ENCODE measurements at regions not wholly inside any gene's neighbourhood (a gene's known extent, or its start where the extent isn't known, plus 50 kb on each side); places are given as distances from the start of the nearest gene placed in this dataset.

GRCh38 chr21:36542312-36543101 is 62.6 kb upstream of the CLDN14 start:
- no peak overlapping the region for H3K27ac Mint-ChIP-seq
- no peaks in the 10 kb centered on the region for H3K9me3 Mint-ChIP-seq
- H3K36me3 ChIP-seq (ENCODE audit: insufficient read depth): no peaks in the 10 kb centered on the region
- H3F3A ChIP-seq (replicated peaks; ENCODE audit: low read depth): 0 out of 2 replicates have a peak, but pooled peaks cover 6% of the 10 kb centered on the region
- H3K4me1 ChIP-seq (ENCODE audit: insufficient read depth): peaks cover 13% of the 10 kb centered on the region
- H3K27me3 ChIP-seq (ENCODE audit: insufficient read depth): peaks cover 4% of the 10 kb centered on the region; the same call in 1 of the 2 replicates
- peaks cover 7% of the 10 kb centered on the region for H3K27me3 Mint-ChIP-seq (ENCODE audit: insufficient read depth, low read depth, poor library complexity)
- peak overlapping the region; percentile 35; the same call in 2 of the 3 replicates for H3K4me3 Mint-ChIP-seq
- H4K20me1 ChIP-seq (replicated peaks; ENCODE audit: insufficient read depth): no peaks in the 10 kb centered on the region
- TF ChIP-seq JUNB (IDR thresholded peaks at IDR 0.05; ENCODE audit: unreplicated experiment) (no peak), CTCF (conservative IDR thresholded peaks at IDR 0.05; ENCODE audit: low read depth in 2 of 2) (peak; percentile 26 to 45; a peak in 3 of 4 replicates)
- DNase-seq (ENCODE audit: low spot score) (peak; percentile 85), ATAC-seq (peak; percentile 87)
- H3K79me2 ChIP-seq (replicated peaks; ENCODE audit: insufficient read depth): no peaks in the 10 kb centered on the region
- no peaks in the 10 kb centered on the region for H3K9me2 ChIP-seq (ENCODE audit: insufficient read depth)
- H3K36me3 Mint-ChIP-seq (ENCODE audit: low read depth): no peaks in the 10 kb centered on the region
- peak overlapping the region; percentile 96 for H2AFZ ChIP-seq
- peak overlapping the region; percentile 42; the same call in 1 of the 2 replicates for H3K4me3 ChIP-seq
- H3K27ac ChIP-seq (ENCODE audit: low read depth): no peak overlapping the region
- H3K4me2 ChIP-seq: peak overlapping the region; percentile 73
- peaks cover 14% of the 10 kb centered on the region for H3K4me1 Mint-ChIP-seq

GRCh38 chr21:36543924-36544323 is 64.0 kb upstream of the CLDN14 start:
- peaks cover 4% of the 10 kb centered on the region; the same call in 1 of the 2 replicates for H3K27me3 ChIP-seq (ENCODE audit: insufficient read depth)
- H2AFZ ChIP-seq: no peak overlapping the region; the same call in 1 of the 2 replicates
- no peaks in the 10 kb centered on the region for H3K9me3 Mint-ChIP-seq
- no peak for ATAC-seq
- no peak overlapping the region for H3K27ac Mint-ChIP-seq
- no peak overlapping the region for H3K4me3 Mint-ChIP-seq
- H3K79me2 ChIP-seq (replicated peaks; ENCODE audit: insufficient read depth): no peaks in the 10 kb centered on the region
- H3K4me2 ChIP-seq: no peak overlapping the region
- no peaks in the 10 kb centered on the region for H3K36me3 Mint-ChIP-seq (ENCODE audit: low read depth)
- no peaks in the 10 kb centered on the region for H3K36me3 ChIP-seq (ENCODE audit: insufficient read depth)
- H3K27ac ChIP-seq (ENCODE audit: low read depth): no peak overlapping the region
- H3K4me1 Mint-ChIP-seq: peaks cover 14% of the 10 kb centered on the region
- no peaks in the 10 kb centered on the region for H4K20me1 ChIP-seq (replicated peaks; ENCODE audit: insufficient read depth)
- H3F3A ChIP-seq (replicated peaks; ENCODE audit: low read depth): 0 out of 2 replicates have a peak, but pooled peaks cover 6% of the 10 kb centered on the region
- peaks cover 9% of the 10 kb centered on the region for H3K27me3 Mint-ChIP-seq (ENCODE audit: insufficient read depth, low read depth, poor library complexity)
- no peak overlapping the region for H3K4me3 ChIP-seq
- TF ChIP-seq POLR2AphosphoS5 (IDR thresholded peaks at IDR 0.05; ENCODE audit: low read depth) (no peak), ETS1 (IDR thresholded peaks at IDR 0.05) (no peak), ZNF331 (CRISPR knock-in tag; IDR thresholded peaks at IDR 0.05; ENCODE audit: low read depth) (no peak)
- no peak for DNase-seq (ENCODE audit: low spot score)
- no peaks in the 10 kb centered on the region for H3K9me2 ChIP-seq (ENCODE audit: insufficient read depth)
- H3K4me1 ChIP-seq (ENCODE audit: insufficient read depth): peaks cover 14% of the 10 kb centered on the region

GRCh38 chr21:36544545-36544944 is 64.6 kb upstream of the CLDN14 start:
- Histone ChIP-seq H3K9me2 (ENCODE audit: insufficient read depth) (no peaks in the 10 kb centered on the region), H3F3A (replicated peaks; ENCODE audit: low read depth) (0 out of 2 replicates have a peak, but pooled peaks cover 6% of the 10 kb centered on the region), H2AFZ (peak overlapping the region; percentile 59), H3K27me3 (ENCODE audit: insufficient read depth) (peaks cover 4% of the 10 kb centered on the region; the same call in 1 of the 2 replicates), H3K79me2 (replicated peaks; ENCODE audit: insufficient read depth) (no peaks in the 10 kb centered on the region), H3K4me3 (no peak overlapping the region), H3K4me2 (no peak overlapping the region), H3K4me1 (ENCODE audit: insufficient read depth) (peaks cover 20% of the 10 kb centered on the region), H3K27ac (ENCODE audit: low read depth) (no peak overlapping the region), H4K20me1 (replicated peaks; ENCODE audit: insufficient read depth) (no peaks in the 10 kb centered on the region), H3K36me3 (ENCODE audit: insufficient read depth) (no peaks in the 10 kb centered on the region)
- Mint-ChIP-seq H3K36me3 (ENCODE audit: low read depth) (no peaks in the 10 kb centered on the region), H3K27ac (no peak overlapping the region), H3K9me3 (no peaks in the 10 kb centered on the region), H3K27me3 (ENCODE audit: insufficient read depth, low read depth, poor library complexity) (peaks cover 9% of the 10 kb centered on the region), H3K4me1 (peaks cover 19% of the 10 kb centered on the region), H3K4me3 (no peak overlapping the region)
- ATAC-seq: no peak
- no peak for DNase-seq (ENCODE audit: low spot score)
- TF ChIP-seq ZNF331 (CRISPR knock-in tag; IDR thresholded peaks at IDR 0.05; ENCODE audit: low read depth): no peak
- TF ChIP-seq ZNF114 (CRISPR knock-in tag; IDR thresholded peaks at IDR 0.05): no peak
- no peak for TF ChIP-seq CREB1 (CRISPR knock-in tag; IDR thresholded peaks at IDR 0.05; ENCODE audit: low read depth)
